ENCODE measurements at regions not wholly inside any gene's neighbourhood (a gene's known extent, or its start where the extent isn't known, plus 50 kb on each side); places are given as distances from the start of the nearest gene placed in this dataset.

DNA sequence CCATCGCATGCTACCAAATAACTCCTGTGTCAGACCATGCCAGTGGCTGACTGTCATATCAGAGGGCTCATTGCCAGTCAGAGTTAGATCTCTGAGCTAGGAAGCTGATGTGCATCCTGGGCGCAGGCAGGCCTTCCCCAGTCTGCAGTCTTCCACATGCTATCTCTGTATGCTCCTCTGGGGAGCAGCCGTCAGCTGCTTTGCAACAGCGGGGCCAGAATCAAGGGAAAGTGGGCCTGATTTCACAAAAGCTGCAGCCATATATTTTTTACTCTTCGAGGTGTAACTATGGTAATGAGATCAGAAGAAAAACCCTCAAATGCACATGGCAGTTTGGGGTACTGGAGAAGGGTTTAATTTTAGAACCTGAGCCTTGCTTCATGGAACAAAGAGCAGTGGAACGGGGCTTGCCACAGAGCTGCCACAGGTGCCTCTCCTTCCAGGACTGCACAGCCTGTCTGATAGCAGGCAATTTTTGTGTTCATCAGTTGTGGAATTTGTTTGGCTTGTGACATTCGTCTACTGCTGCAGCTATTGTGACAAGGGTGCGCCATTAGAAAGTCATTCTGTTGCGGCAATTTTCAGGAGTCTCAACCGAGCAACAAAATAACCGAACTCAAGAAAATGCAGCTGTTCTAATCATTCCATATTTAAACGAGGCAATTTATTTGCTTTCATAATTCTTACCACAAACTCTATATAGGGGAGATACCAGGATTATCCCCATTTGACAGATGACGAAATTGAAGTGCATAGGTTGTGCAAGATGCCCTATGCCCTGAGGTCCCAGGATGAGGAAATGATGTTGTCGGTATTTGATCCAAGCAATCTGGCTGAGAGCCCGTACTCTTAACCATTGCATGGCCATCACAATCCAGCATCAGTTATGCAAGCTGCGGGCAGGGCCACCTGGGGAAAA lies 109.6 kb upstream of the CYRIA start:
- TF ChIP-seq, protein P1, sequence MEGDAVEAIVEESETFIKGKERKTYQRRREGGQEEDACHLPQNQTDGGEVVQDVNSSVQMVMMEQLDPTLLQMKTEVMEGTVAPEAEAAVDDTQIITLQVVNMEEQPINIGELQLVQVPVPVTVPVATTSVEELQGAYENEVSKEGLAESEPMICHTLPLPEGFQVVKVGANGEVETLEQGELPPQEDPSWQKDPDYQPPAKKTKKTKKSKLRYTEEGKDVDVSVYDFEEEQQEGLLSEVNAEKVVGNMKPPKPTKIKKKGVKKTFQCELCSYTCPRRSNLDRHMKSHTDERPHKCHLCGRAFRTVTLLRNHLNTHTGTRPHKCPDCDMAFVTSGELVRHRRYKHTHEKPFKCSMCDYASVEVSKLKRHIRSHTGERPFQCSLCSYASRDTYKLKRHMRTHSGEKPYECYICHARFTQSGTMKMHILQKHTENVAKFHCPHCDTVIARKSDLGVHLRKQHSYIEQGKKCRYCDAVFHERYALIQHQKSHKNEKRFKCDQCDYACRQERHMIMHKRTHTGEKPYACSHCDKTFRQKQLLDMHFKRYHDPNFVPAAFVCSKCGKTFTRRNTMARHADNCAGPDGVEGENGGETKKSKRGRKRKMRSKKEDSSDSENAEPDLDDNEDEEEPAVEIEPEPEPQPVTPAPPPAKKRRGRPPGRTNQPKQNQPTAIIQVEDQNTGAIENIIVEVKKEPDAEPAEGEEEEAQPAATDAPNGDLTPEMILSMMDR (IDR thresholded peaks at IDR 0.05; ENCODE audit: poor library complexity, severe bottlenecking): peak; percentile 80
- TF ChIP-seq MXI1 (conservative IDR thresholded peaks at IDR 0.05; ENCODE audit: poor library complexity, severe bottlenecking) (no peak), EZH2 (IDR thresholded peaks at IDR 0.05; ENCODE audit: borderline replicate concordance, insufficient read depth, low read length, poor library complexity, severe bottlenecking) (no peak), POLR2AphosphoS5 (IDR thresholded peaks at IDR 0.05) (no peak), RAD21 (conservative IDR thresholded peaks at IDR 0.05) (peak; percentile 91), EP300 (conservative IDR thresholded peaks at IDR 0.05; ENCODE audit: poor library complexity, severe bottlenecking) (no peak)

Measured in neural cell (in vitro differentiated cells).